GM12873 (cell line): ENCODE measurements at regions not wholly inside any gene's neighbourhood (a gene's known extent, or its start where the extent isn't known, plus 50 kb on each side); places are given as distances from the start of the nearest gene placed in this dataset.

Source experiments
- TF ChIP-seq, protein P1 (sequence below): IDR thresholded peaks from 2 replicates; pipeline ENCODE4 v1.5.1; 2012; ENCODE audit warnings: low read depth, mild to moderate bottlenecking, moderate library complexity, low read length, control low read depth; ENCODE audit not compliant: insufficient read depth; ENCODE audit errors: missing control alignments

DNA sequence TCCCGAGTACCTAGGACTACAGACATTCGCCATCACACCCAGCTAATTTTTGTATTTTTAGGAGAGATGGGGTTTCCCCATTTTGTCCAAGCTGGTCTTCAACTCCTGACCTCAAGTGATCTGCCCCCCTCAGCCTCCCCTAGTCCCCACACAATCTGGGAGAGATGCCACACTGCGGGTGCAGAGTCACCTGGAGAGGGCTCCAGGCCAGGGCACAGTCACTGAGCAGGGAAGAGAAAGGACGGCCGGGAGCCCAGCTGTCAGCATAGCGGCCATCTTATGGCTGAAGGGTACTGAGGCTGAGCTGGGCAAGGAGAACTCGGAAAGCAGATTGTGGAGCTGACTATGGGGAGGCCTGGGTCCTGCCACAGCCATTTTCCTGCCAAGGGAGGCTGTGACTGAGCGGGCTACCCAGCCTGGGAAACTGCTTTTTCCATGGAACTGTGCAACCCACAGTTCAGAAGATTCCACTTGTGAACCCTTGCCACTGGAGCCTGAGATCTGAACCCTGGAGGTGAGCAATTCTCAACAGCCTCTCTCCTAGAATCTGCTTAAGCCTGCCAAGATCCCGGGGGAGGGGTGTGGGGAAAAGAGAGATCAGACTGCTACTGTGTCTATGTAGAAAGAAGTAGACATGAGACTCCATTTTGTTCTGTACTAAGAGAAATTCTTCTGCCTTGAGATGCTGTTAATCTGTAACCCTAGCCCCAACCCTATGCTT lies 109.2 kb downstream of the ZNF486 start:
- TF ChIP-seq, protein P1, sequence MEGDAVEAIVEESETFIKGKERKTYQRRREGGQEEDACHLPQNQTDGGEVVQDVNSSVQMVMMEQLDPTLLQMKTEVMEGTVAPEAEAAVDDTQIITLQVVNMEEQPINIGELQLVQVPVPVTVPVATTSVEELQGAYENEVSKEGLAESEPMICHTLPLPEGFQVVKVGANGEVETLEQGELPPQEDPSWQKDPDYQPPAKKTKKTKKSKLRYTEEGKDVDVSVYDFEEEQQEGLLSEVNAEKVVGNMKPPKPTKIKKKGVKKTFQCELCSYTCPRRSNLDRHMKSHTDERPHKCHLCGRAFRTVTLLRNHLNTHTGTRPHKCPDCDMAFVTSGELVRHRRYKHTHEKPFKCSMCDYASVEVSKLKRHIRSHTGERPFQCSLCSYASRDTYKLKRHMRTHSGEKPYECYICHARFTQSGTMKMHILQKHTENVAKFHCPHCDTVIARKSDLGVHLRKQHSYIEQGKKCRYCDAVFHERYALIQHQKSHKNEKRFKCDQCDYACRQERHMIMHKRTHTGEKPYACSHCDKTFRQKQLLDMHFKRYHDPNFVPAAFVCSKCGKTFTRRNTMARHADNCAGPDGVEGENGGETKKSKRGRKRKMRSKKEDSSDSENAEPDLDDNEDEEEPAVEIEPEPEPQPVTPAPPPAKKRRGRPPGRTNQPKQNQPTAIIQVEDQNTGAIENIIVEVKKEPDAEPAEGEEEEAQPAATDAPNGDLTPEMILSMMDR: no peak

DNA sequence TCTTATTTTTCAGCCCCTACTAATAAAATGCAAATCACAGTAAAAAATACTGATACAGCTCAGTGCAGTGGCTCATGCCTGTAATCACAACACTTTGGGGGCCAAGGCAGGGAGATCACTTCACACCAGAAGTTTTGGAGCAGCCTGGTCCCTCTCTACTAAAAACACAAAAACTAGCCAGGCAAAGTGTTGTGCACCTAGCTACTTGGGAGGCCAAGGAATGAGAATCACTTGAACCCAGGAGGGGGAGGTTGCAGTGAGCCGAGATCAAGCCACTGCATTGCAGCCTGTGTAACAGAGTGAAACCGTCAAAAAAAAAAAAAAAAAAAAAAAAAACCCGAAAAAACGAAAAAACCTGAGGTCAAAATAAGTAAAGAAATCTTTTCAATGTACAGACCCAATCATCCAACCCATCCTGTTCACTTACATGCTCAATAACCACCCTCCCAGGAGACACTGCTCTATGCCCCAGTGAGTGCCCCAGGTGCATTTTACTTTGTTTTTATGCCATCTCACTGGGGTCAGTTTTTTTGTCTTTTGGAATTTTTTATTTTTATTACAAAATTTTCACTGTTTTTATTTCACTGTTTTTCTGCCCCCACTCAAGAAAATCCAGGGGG lies 107.0 kb downstream of the ZNF486 start:
- TF ChIP-seq, protein P1: no peak

DNA sequence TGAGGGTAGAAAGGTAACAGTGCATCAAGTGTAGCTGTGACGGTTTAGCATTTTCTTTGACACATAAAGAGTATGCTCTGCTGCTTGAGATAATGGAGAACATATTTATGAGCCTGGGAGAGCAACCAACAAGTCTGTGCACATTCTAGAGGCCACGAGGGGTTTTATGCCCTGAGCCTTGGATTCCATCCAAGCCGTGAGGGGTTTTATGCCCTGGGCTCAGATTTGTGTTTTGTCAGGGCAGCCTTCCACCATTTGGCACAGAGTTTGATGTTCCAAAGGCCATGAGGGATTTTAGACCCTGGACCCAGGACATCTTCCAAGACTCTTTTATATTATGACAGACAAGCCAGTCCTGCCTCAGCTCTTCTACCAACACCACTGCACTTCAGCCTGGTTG lies 106.4 kb downstream of the ZNF486 start:
- TF ChIP-seq, protein P1: no peak

DNA sequence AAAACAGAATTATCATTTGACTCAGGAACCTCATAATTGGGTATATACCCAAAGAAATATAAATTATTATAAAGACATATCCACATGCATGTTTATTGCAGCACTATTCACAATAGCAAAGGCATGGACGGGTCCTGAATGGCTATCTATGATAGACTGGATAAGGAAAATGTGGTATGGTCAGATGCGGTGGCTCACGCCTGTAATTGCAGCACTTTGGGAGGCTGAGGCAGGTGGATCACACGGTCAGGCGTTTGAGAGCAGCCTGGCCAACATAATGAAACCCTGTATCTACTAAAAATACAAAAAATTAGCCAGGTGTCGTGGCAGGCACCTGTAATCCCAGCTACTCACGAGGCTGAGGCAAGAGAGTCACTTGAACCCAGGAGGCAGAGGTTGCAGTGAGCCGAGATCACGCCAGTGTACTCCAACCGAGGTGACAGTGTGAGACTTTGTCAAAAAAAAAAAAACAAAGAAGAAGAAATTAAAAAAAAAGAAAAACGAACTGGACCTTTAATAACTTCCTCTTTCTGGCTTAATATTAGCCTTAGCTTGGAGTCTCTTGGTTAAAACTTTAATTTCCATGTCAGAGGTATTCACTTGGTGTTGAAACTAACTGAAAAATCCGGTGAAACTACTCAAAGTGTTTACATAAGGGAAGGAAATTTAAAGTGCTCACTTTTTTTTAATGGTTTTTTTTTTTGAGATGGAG lies 104.4 kb downstream of the ZNF486 start:
- TF ChIP-seq, protein P1: no peak

DNA sequence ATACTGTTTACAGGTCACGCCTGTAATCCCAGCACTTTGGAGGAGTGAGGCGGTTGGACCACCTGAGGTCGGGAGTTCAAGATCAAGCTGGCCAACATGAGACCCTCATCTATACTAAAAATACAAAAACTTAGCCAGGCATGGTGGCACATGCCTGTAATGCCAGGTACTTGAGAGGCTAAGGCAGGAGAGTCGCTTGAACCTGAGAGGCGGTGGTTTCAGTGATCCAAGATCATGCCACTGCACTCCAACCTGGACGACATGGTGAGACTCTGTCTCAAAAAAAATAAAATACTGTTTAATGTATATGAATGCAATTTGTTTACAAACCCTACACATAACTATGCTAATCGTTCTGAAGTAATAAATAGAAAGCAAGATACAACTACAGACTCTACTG lies 102.4 kb downstream of the ZNF486 start:
- TF ChIP-seq, protein P1: no peak

DNA sequence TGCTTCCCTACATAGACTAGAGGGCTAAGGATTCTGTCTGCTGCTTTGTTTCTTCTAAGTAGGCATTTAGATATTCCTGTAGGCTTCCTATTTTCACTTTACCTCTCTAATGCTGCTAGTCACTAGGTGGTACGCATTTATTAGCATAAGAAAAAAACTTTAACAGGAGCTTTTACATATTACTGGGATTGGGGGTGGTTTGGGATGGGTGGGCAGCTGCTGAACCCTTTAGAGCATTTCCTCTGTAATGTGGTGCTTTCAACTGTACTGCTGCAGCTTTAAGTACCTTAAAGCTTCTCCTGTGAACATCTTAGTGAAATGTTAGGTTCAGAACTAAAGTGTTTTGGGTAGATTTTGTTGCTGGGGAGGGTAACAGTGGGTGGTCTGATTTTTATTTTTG lies 92.6 kb downstream of the ZNF486 start:
- TF ChIP-seq, protein P1: no peak

DNA sequence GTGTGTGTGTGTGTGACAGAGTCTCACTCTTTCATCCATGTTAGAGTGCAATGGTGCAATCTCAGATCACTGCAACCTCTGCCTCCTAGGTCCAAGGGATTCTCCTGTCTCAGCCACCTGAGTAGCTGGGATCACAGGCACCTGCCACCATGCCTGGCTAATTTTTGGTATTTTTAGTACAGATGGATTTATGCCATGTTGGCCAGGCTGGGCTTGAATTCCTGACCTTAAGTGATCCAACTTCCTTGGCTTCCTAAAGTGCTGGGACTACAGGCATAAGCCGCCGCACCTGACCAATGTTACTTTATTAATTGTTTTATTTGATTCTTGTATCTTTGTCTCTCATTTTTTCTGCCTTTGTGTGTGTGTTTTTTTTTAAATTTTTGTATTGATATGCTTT lies 89.6 kb downstream of the ZNF486 start:
- TF ChIP-seq, protein P1: no peak
